ENCODE measurements at regions not wholly inside any gene's neighbourhood (a gene's known extent, or its start where the extent isn't known, plus 50 kb on each side); places are given as distances from the start of the nearest gene placed in this dataset.

DNA sequence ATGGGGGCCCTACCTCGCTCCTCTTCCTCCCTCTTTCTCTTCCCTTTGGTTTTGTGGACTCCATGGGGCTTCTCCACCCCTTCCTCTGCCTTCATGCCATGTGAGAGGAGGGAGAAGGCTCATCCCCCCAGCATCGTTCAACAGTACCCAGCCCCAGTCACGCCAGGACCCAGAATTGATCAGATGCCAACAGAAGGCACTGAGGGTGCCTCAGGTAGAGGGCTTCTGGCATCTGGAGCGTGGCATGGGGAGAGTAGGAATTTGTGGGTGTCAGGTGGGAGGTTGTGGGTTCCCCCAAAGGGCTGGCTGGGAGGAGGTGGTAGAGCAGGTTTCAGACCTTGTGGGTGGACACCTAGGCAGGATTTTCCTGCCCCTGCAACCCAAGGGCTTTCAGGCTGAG, 122.0 kb downstream of the TWIST2 start:
- DNase-seq: peak in 1 of 2 donors; percentile 15
- no peak for TF ChIP-seq POLR2A (IDR thresholded peaks at IDR 0.05)
- TF ChIP-seq, protein P1, sequence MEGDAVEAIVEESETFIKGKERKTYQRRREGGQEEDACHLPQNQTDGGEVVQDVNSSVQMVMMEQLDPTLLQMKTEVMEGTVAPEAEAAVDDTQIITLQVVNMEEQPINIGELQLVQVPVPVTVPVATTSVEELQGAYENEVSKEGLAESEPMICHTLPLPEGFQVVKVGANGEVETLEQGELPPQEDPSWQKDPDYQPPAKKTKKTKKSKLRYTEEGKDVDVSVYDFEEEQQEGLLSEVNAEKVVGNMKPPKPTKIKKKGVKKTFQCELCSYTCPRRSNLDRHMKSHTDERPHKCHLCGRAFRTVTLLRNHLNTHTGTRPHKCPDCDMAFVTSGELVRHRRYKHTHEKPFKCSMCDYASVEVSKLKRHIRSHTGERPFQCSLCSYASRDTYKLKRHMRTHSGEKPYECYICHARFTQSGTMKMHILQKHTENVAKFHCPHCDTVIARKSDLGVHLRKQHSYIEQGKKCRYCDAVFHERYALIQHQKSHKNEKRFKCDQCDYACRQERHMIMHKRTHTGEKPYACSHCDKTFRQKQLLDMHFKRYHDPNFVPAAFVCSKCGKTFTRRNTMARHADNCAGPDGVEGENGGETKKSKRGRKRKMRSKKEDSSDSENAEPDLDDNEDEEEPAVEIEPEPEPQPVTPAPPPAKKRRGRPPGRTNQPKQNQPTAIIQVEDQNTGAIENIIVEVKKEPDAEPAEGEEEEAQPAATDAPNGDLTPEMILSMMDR (IDR thresholded peaks at IDR 0.05): no peak
- no peak overlapping the region for H3K4me3 ChIP-seq
- H3K9me3 ChIP-seq: no peaks in the 10 kb centered on the region
- intact Hi-C loops (cut with DNase I; ENCODE audit: low total_unique reads): no loop called here
- no peaks in the 10 kb centered on the region for H3K27me3 ChIP-seq
- H3K4me1 ChIP-seq: no peaks in the 10 kb centered on the region
- H3K36me3 ChIP-seq: no peaks in the 10 kb centered on the region
- no peak overlapping the region for H3K27ac ChIP-seq

DNA sequence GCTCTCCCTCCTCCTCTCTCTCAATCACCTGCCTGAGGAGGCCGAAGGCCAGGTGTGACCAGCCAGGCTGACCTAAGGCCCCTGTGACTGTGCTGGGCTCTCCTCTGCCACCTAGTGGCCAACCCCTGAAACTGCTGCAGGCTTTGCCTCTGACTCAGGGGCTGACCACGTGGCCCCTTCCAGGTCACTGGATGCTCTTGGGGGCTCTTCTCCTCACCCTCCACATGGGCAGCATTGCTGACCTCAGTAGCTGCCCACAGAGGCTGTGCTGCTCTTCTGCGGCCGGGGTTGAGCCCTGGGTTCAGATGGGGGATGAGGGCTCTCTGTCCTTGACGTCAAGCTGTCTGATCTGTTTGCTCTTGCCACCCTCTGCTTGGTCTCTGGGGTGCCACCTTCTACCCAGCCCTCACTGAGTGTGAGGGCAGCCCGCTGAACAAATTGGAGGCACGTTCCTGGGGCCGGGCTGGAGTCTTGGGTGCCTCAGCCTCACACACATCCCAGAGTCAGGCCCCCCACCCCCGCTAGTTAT, 122.7 kb downstream of the TWIST2 start:
- Histone ChIP-seq H3K27me3 (no peaks in the 10 kb centered on the region), H3K36me3 (no peaks in the 10 kb centered on the region), H3K4me3 (no peak overlapping the region), H3K27ac (no peak overlapping the region), H3K4me1 (no peaks in the 10 kb centered on the region), H3K9me3 (no peaks in the 10 kb centered on the region)
- DNase-seq: peak; percentile 72 to 75
- intact Hi-C loops (cut with DNase I; ENCODE audit: low total_unique reads): no loop called here
- TF ChIP-seq, protein P1 (IDR thresholded peaks at IDR 0.05): peak; percentile 93 to 99 (median 96)
- no peak for TF ChIP-seq POLR2A (IDR thresholded peaks at IDR 0.05)

DNA sequence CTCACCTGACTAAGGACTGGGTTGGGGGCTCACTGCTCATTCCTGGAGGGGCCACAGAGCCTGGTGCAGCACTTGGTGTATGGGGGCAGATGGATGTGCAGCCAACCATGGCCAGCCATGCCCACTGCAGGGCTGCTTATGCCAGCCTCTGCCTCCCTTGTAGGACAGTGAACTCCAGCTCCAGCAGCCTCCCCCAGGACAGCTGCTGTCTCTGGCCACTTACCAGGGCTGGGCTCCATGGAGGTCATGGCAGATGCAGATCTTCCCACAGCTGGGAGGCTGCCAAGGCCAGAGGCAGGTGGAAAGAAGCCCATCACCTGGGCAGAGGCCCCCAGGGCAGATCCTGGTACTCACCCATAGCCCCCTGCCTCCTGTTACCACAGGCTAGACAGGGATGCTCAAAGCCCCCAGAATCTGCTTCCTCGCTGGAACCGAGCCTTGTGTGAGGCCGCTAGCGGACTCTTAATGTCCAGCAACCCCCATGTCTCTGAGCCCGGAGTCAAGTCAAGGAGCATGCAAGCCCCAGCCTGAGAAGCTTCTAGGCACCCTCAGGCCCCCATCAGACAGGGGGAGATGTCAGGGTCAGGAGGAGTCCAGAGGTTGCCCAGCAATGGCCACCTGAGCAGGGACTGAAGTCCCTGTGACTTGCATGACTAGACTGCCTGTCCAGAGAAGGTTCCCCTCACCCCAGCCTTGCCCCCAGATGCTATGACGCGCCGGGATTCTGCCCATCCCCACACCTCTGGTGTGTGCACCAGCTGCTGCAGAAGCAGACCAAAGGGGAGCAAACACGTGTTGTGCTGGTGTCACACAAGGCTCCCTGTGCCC, 123.6 kb downstream of the TWIST2 start:
- Histone ChIP-seq H3K27me3 (no peaks in the 10 kb centered on the region), H3K27ac (no peak overlapping the region), H3K36me3 (no peaks in the 10 kb centered on the region), H3K9me3 (no peaks in the 10 kb centered on the region), H3K4me1 (no peaks in the 10 kb centered on the region), H3K4me3 (no peak overlapping the region)
- DNase-seq: no peak
- TF ChIP-seq POLR2A (IDR thresholded peaks at IDR 0.05): no peak
- TF ChIP-seq, protein P1 (IDR thresholded peaks at IDR 0.05): no peak
- intact Hi-C loops (cut with DNase I; ENCODE audit: low total_unique reads): no loop called here

DNA sequence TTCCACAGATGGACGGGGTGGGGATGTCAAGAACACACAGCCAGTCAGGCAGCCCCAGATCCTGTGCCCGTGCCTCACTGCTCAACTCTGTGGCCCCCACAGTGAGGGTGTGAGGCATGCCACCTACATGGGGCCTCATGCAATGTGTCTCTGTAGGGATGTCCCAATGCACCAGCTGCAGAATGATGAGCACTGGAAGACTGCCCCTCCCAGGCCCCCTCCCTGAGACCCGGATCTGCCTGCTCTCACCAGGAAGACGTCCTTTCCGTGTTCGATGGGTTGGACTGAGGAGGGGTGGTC, 124.2 kb downstream of the TWIST2 start:
- TF ChIP-seq, protein P1 (IDR thresholded peaks at IDR 0.05): no peak
- no peak for TF ChIP-seq POLR2A (IDR thresholded peaks at IDR 0.05)
- no peaks in the 10 kb centered on the region for H3K9me3 ChIP-seq
- no peak overlapping the region for H3K4me3 ChIP-seq
- H3K27me3 ChIP-seq: no peaks in the 10 kb centered on the region
- no peak for DNase-seq
- no peak overlapping the region for H3K27ac ChIP-seq
- intact Hi-C loops (cut with DNase I; ENCODE audit: low total_unique reads): no loop called here
- H3K4me1 ChIP-seq: no peaks in the 10 kb centered on the region
- H3K36me3 ChIP-seq: no peaks in the 10 kb centered on the region

DNA sequence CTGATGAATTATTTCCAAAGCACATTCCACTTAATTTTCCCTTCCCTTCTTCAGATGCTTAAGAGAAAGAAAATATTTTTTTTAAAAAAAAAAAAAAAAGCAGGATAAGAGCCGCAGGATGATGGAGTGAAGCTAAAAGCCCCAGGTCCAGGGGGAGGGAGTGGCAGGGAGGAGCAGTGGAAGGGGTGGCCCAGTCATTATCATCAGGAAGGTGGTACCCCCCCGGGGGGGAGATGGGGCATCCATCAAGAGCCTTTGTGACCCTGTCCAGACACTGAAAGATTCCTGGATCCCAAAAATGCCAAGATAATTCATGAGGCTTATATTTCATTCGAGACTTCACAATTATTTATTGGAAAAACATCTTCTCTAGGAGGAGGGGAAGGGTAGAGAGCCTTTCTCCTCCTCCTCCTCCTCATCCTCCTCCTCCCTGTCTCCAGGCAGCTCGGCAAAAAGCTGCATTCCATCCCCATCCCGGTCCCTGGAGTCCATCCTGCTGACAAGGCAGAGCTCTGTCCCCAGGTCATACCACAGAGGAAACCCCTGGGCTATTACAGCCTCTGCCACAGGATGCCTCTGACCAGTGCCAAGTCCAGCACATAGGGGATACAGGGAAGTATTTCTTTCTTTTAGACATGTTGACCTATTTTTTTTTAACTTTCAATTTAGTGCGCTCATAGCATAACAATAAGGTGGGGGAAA, 125.3 kb downstream of the TWIST2 start:
- H3K36me3 ChIP-seq: no peaks in the 10 kb centered on the region
- no peak for TF ChIP-seq POLR2A (IDR thresholded peaks at IDR 0.05)
- TF ChIP-seq, protein P1 (IDR thresholded peaks at IDR 0.05): no peak
- no peaks in the 10 kb centered on the region for H3K27me3 ChIP-seq
- peak in 1 of 2 donors; percentile 27 for DNase-seq
- intact Hi-C loops (cut with DNase I; ENCODE audit: low total_unique reads): no loop called here
- no peaks in the 10 kb centered on the region for H3K4me1 ChIP-seq
- no peaks in the 10 kb centered on the region for H3K9me3 ChIP-seq
- peak overlapping the region; percentile 71 to 83 for H3K27ac ChIP-seq
- H3K4me3 ChIP-seq: no peak overlapping the region

All from uterus (tissue), 3 donors.